Erythroblast (primary cell): ENCODE measurements at regions not wholly inside any gene's neighbourhood (a gene's known extent, or its start where the extent isn't known, plus 50 kb on each side); places are given as distances from the start of the nearest gene placed in this dataset.

Source experiments
- GATA1 ChIP-seq: IDR thresholded peaks from 2 replicates; pipeline ENCODE4 v1.6.1; 2011; ENCODE audit warnings: low read depth, mild to moderate bottlenecking, control low read depth, low read length, moderate library complexity
- POLR2A ChIP-seq: IDR thresholded peaks from 2 replicates; pipeline ENCODE4 v1.6.1; 2011; ENCODE audit warnings: mild to moderate bottlenecking, low read length

DNA sequence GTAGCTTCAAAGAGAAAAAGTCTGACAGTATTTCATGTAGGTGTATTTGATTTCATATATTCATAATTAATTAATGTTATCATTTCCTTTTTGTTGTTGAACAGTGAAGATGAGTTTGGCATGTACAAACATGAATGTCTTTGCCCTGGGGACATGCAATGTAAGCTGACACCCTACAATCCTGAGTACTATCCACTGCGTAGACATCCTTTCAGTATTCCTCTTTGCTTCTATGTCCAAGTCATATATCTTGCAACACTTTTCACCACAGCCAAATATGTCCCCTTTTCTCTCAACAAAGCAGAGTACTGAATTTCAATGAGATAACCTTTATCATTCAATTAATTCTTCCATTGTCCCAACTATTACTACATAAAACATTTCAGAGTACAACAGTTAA, 93.6 kb downstream of the GPR37 start:
- TF ChIP-seq POLR2A (no peak), GATA1 (no peak)
